Esophagus muscularis mucosa (tissue), 4 donors: ENCODE measurements at regions not wholly inside any gene's neighbourhood (a gene's known extent, or its start where the extent isn't known, plus 50 kb on each side); places are given as distances from the start of the nearest gene placed in this dataset.

ENCODE experiments used
- DNase-seq: peaks from one replicate; pipeline ENCODE4 v3.0.0-alpha.2; 2017; ENCODE audit errors: extremely low spot score
- H3K27ac ChIP-seq, 4 donors: fragments of 200-600 bp; sonication (generic); replicated peaks in 1 of 4; 1 replicate in 3 of 4; 2 replicates in 1 of 4; pipeline ENCODE4 v1.5.1; 2016 to 2019; ENCODE audit warnings: mild to moderate bottlenecking in 1 of 4
- H3K27me3 ChIP-seq, 4 donors: fragments of 200-600 bp; sonication (generic); one replicate each; pipeline versions ENCODE4 v1.5.1 to v1.6.0; 2016 to 2019
- H3K36me3 ChIP-seq, 4 donors: fragments of 200-600 bp; sonication (generic); one replicate each; pipeline ENCODE4 v1.5.1; 2016 to 2019
- H3K4me1 ChIP-seq, 4 donors: fragments of 200-600 bp; sonication (generic); one replicate each; pipeline ENCODE4 v1.5.1; 2016 to 2019
- H3K4me3 ChIP-seq, 4 donors: fragments of 200-600 bp; sonication (generic); 1 replicate in 2 of 4; 2 replicates in 2 of 4; pipeline ENCODE4 v1.5.1; 2016 to 2019; ENCODE audit warnings: mild to moderate bottlenecking in 4 of 4, moderate library complexity in 1 of 4
- H3K9me3 ChIP-seq, 4 donors: fragments of 200-600 bp; sonication (generic); 1 replicate in 3 of 4; 2 replicates in 1 of 4; pipeline ENCODE4 v1.5.1; 2016 to 2019
- EP300 ChIP-seq: sonication (generic); formaldehyde crosslinking; IDR thresholded peaks from one replicate; pipeline ENCODE4 v1.6.1; 2017; ENCODE audit warnings: antibody characterized with exemption
- POLR2A ChIP-seq: fragments of 450-650 bp; IDR thresholded peaks from one replicate; pipeline ENCODE4 v1.6.1; 2017; ENCODE audit warnings: antibody characterized with exemption, moderate library complexity, mild to moderate bottlenecking, low read depth
- POLR2AphosphoS5 ChIP-seq, 2 donors: sonication (generic); formaldehyde crosslinking; IDR thresholded peaks; one replicate each; pipeline ENCODE4 v1.6.1; 2017; ENCODE audit warnings: antibody characterized with exemption in 2 of 2
- WGBS: methylation state at CpG from one replicate; pipeline ENCODE4 v1.1.5; 2018; 5-methylcytosine and 5-hydroxymethylcytosine counted together
- intact Hi-C: fragments of 100-400 bp; cut with DNase I; formaldehyde crosslinking; loops from one replicate; pipeline ENCODE4 v1.15.1; 2023
- TF ChIP-seq, protein P1 (sequence below), 3 experiments: fragments of 200-600 bp in 2 of 3; fragments of 450-650 bp in 1 of 3; sonication (generic) in 2 of 3; IDR thresholded peaks; one replicate each; pipeline ENCODE4 v1.5.1; 2017 to 2019; ENCODE audit warnings: antibody characterized with exemption in 3 of 3, mild to moderate bottlenecking in 2 of 3, moderate library complexity in 1 of 3

DNA sequence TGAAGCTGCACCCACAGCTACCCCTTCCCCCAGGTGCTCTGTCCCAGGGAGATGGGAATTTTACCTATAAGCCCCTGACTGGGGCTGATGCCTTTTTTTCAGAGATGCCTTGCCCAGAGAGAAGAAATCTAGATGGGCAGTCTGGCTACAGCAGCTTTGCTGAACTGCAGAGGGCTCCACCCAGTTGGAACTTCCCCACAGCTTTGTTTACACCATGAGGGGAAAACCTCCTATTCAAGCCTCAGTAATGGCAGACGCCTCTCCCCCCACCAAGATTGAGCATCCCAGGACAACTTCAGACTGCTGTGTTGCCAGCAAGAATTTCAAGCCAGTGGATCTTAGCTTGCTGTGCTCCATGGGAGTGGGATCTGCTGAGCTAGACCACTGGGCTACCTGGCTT is 122.6 kb upstream of the MOCS1 start:
- TF ChIP-seq, protein P1, sequence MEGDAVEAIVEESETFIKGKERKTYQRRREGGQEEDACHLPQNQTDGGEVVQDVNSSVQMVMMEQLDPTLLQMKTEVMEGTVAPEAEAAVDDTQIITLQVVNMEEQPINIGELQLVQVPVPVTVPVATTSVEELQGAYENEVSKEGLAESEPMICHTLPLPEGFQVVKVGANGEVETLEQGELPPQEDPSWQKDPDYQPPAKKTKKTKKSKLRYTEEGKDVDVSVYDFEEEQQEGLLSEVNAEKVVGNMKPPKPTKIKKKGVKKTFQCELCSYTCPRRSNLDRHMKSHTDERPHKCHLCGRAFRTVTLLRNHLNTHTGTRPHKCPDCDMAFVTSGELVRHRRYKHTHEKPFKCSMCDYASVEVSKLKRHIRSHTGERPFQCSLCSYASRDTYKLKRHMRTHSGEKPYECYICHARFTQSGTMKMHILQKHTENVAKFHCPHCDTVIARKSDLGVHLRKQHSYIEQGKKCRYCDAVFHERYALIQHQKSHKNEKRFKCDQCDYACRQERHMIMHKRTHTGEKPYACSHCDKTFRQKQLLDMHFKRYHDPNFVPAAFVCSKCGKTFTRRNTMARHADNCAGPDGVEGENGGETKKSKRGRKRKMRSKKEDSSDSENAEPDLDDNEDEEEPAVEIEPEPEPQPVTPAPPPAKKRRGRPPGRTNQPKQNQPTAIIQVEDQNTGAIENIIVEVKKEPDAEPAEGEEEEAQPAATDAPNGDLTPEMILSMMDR (IDR thresholded peaks at IDR 0.05), result no peak
- TF ChIP-seq EP300 (no peak), POLR2A (no peak), POLR2AphosphoS5 (IDR thresholded peaks at IDR 0.05) (no peak)
- no peaks in the 10 kb centered on the region for H3K36me3 ChIP-seq
- H3K27me3 ChIP-seq, result no peaks in the 10 kb centered on the region
- intact Hi-C loops, result no loop called here
- DNase-seq, result no peak
- no peaks in the 10 kb centered on the region for H3K4me1 ChIP-seq
- WGBS, result 57% methylated on average over 1 of the region's 1 CpG
- no peak overlapping the region for H3K4me3 ChIP-seq
- H3K9me3 ChIP-seq, result no peaks in the 10 kb centered on the region
- H3K27ac ChIP-seq, result no peak overlapping the region

DNA sequence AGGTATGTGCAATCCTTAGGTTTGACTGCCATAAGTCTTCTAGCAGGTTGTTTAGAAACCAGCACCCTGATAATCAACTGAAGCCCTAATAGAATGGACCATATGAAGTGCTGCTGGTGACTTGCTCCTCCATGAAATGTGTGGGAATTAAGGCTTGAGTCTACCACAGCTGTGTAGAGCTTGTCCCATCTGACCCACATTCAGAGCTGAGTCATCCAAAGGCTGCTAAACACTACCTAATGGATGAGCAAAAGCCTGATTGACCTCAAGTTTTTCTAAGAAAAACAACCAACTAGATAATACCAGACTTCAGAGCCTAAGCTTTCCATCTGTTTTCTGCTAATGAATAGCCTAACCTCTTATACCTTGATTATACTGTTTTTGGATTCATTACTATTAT is 120.3 kb upstream of the MOCS1 start:
- Histone ChIP-seq H3K27me3 (no peaks in the 10 kb centered on the region), H3K4me1 (no peaks in the 10 kb centered on the region), H3K36me3 (no peaks in the 10 kb centered on the region), H3K27ac (no peak overlapping the region), H3K4me3 (no peak overlapping the region), H3K9me3 (no peaks in the 10 kb centered on the region)
- peak; percentile 26 for DNase-seq
- intact Hi-C loops, result no loop called here
- TF ChIP-seq, protein P1 (IDR thresholded peaks at IDR 0.05), result no peak
- TF ChIP-seq POLR2AphosphoS5 (IDR thresholded peaks at IDR 0.05) (no peak), POLR2A (no peak), EP300 (no peak)

DNA sequence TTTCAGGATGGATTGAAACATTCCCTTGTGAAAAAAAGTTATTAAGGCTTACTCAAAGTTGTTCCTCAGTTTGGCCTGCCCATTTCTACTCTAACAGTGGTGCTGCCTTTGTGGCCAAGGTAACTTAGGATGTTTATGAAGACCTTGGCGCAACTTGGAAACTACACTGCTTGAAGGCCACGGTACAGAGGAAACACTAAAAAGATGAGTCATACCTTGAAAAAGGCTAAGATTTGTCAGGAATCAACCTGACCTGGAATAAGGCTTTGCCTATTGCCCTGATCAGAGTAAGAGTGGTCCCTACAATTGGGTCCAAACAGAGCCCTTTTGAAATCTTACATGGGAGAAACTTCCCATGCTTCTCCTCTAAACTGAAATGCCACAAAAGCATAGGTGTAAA is 119.9 kb upstream of the MOCS1 start:
- no peaks in the 10 kb centered on the region for H3K36me3 ChIP-seq
- H3K27ac ChIP-seq, result no peak overlapping the region
- WGBS, result 70% methylated on average over 2 of the region's 2 CpGs
- no peak overlapping the region for H3K4me3 ChIP-seq
- no peak for TF ChIP-seq POLR2A
- no peaks in the 10 kb centered on the region for H3K9me3 ChIP-seq
- no peaks in the 10 kb centered on the region for H3K4me1 ChIP-seq
- no peaks in the 10 kb centered on the region for H3K27me3 ChIP-seq
- DNase-seq, result no peak
- intact Hi-C loops, result no loop called here

DNA sequence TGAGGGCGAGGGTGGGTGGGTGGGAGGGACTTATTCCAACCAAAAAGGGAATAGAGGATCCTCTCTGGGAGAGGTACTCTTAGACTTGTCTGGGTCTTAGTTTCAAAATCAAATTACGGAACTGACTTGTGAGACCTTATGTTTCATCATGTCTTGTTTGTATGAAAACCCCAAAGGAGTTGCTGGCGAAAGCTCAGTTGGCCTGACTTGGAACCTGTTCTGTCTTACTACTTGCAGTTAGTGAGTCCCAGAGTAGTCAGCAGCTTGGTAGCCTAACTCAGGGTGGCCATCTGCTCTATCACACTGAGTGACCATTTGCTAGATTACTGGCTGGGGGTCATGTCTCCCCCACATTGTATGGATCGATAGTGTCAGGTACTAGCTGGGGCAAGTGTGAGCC is 114.9 kb upstream of the MOCS1 start:
- Histone ChIP-seq H3K4me1 (no peaks in the 10 kb centered on the region), H3K36me3 (no peaks in the 10 kb centered on the region), H3K27me3 (no peaks in the 10 kb centered on the region), H3K4me3 (no peak overlapping the region), H3K27ac (no peak overlapping the region), H3K9me3 (no peaks in the 10 kb centered on the region)
- intact Hi-C loops, result no loop called here
- 83% methylated on average over 3 of the region's 4 CpGs for WGBS
- TF ChIP-seq, protein P1 (IDR thresholded peaks at IDR 0.05), result no peak
- no peak for TF ChIP-seq POLR2AphosphoS5 (IDR thresholded peaks at IDR 0.05)
- TF ChIP-seq POLR2A, result no peak
- TF ChIP-seq EP300, result no peak
- DNase-seq, result peak; percentile 68

DNA sequence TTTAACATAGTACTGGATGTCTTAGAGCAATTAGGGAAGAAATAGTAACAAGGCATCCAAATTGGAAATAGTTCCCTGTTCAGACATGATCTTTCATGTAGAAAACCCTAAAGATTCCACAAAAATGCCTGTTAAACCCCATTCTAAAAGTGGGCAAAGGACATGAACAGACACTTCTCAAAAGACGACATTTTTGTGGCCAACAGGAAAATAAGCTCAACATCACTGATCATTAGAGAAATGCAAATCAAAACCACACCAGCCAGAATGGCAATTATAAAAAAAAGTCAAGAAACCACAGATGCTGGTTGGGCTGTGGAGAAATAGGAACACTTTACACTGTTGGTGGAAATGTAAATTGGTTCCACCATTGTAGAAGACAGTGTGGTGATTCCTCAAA is 109.9 kb upstream of the MOCS1 start:
- Histone ChIP-seq H3K36me3 (no peaks in the 10 kb centered on the region), H3K4me3 (no peak overlapping the region), H3K27ac (no peak overlapping the region), H3K4me1 (no peaks in the 10 kb centered on the region), H3K9me3 (peaks cover 0 to 6% (median 3%) of the 10 kb centered on the region in 4 donors), H3K27me3 (peaks cover 0 to 10% (median 0%) of the 10 kb centered on the region in 4 donors)
- DNase-seq, result no peak
- 75% methylated on average over 1 of the region's 1 CpG for WGBS
- TF ChIP-seq POLR2A (no peak), EP300 (no peak), POLR2AphosphoS5 (IDR thresholded peaks at IDR 0.05) (no peak)
- TF ChIP-seq, protein P1 (IDR thresholded peaks at IDR 0.05), result no peak
- intact Hi-C loops, result no loop called here
